Urinary bladder (tissue), 1 donor: ENCODE measurements at regions not wholly inside any gene's neighbourhood (a gene's known extent, or its start where the extent isn't known, plus 50 kb on each side); places are given as distances from the start of the nearest gene placed in this dataset. TPM values are rescaled to one million over a fixed set of nuclear protein-coding genes. Genes with fewer than 3 reads are reported as not detected.

Experiments
- small RNA-seq: library from RNA; depleted of rRNA; stranded (forward); fragments of <200 nt; gene quantifications from one replicate; pipeline ENCODE3, GENCODE V24; 2014

Small RNAs in the stretch of these regions (small RNA-seq; reads per million reads assigned to genes)
- not detected for gene RF00019
